ENCODE measurements at regions not wholly inside any gene's neighbourhood (a gene's known extent, or its start where the extent isn't known, plus 50 kb on each side); places are given as distances from the start of the nearest gene placed in this dataset.

- TF ChIP-seq, protein P1, sequence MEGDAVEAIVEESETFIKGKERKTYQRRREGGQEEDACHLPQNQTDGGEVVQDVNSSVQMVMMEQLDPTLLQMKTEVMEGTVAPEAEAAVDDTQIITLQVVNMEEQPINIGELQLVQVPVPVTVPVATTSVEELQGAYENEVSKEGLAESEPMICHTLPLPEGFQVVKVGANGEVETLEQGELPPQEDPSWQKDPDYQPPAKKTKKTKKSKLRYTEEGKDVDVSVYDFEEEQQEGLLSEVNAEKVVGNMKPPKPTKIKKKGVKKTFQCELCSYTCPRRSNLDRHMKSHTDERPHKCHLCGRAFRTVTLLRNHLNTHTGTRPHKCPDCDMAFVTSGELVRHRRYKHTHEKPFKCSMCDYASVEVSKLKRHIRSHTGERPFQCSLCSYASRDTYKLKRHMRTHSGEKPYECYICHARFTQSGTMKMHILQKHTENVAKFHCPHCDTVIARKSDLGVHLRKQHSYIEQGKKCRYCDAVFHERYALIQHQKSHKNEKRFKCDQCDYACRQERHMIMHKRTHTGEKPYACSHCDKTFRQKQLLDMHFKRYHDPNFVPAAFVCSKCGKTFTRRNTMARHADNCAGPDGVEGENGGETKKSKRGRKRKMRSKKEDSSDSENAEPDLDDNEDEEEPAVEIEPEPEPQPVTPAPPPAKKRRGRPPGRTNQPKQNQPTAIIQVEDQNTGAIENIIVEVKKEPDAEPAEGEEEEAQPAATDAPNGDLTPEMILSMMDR (conservative IDR thresholded peaks at IDR 0.05 in 1 of 2, IDR thresholded peaks at IDR 0.05 in 1 of 2; ENCODE audit: extremely low read depth in 1 of 2, insufficient read depth in 1 of 2, low read depth in 1 of 2, low read length in 2 of 2): no peak
- TF ChIP-seq EZH2 (IDR thresholded peaks at IDR 0.05; ENCODE audit: borderline replicate concordance, low read length): no peak
These were observed 268.1 kb downstream of the DKK2 start for GRCh38 chr4:106767991-106768390.

All from mammary epithelial cell (primary cell).